IPS-20b (cell line): ENCODE measurements at regions not wholly inside any gene's neighbourhood (a gene's known extent, or its start where the extent isn't known, plus 50 kb on each side); places are given as distances from the start of the nearest gene placed in this dataset.

Source experiments
- H3K27ac ChIP-seq: one replicate; pipeline ENCODE4 v1.5.1; 2013; ENCODE audit warnings: low read length
- H3K27me3 ChIP-seq: 2 replicates; pipeline ENCODE4 v1.6.1; 2013; ENCODE audit warnings: mild to moderate bottlenecking, low read length, inconsistent platforms; ENCODE audit not compliant: insufficient read depth
- H3K36me3 ChIP-seq: 2 replicates; pipeline ENCODE4 v1.6.1; 2013; ENCODE audit warnings: low read depth, mild to moderate bottlenecking, inconsistent platforms, low read length, moderate library complexity; ENCODE audit not compliant: insufficient read depth
- H3K4me1 ChIP-seq: 2 replicates; pipeline ENCODE4 v1.6.1; 2013; ENCODE audit warnings: mild to moderate bottlenecking, control low read depth, inconsistent platforms, low read length, moderate library complexity; ENCODE audit not compliant: insufficient read depth
- H3K4me3 ChIP-seq: 2 replicates; pipeline ENCODE4 v1.5.1; 2013; ENCODE audit warnings: mild to moderate bottlenecking, low read length, inconsistent platforms
- H3K9ac ChIP-seq: 2 replicates; pipeline ENCODE4 v1.6.1; 2013; ENCODE audit warnings: low read depth, mild to moderate bottlenecking, inconsistent platforms, low read length, moderate library complexity
- H3K9me3 ChIP-seq: 2 replicates; pipeline ENCODE4 v1.6.1; 2013; ENCODE audit warnings: mild to moderate bottlenecking, low read depth, low read length, inconsistent platforms; ENCODE audit not compliant: insufficient read depth

DNA sequence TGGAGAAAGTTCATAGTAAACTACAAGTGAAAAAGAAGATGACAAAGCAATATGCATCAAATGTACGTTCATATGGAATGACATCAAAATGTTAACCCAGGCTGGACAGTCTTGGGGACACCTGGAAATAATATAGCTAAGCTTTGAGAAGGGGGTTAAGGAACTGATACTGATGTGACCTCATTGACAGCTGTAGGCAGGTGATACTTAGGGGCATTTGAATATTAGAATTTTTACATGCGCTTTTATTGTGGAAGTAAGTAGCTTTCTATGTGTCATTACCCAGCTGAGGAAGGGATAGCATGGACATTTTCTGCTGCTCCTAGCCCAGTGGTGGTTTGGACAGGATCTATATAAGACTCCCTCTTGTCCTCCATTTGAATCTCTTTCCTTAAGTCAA is 299.7 kb downstream of the CWC27 start:
- Histone ChIP-seq H3K36me3 (no peaks in the 10 kb centered on the region), H3K4me1 (peaks cover 13% of the 10 kb centered on the region), H3K27me3 (no peaks in the 10 kb centered on the region), H3K27ac (no peak overlapping the region), H3K9ac (no peak overlapping the region), H3K4me3 (no peak overlapping the region), H3K9me3 (no peaks in the 10 kb centered on the region)

DNA sequence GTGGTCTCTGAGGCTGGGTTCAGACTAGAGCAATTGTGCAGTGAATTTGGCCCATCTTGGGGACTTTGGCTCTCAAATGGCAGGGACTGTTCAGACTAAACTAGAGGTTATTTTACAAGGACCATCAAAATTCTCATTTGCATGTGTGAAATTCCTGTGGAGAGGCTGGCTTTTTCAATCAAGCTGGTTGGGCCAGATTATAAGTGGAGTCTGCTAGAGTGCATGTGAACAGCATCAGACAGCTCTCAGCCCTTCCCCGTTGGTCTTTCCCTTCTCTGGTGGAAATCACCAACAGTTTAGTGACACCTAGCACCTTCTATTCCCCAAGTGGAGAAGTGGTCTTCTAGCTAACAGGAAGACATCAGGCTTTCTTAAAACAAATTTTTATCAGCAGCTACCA is 301.3 kb downstream of the CWC27 start:
- no peak overlapping the region for H3K9ac ChIP-seq
- no peaks in the 10 kb centered on the region for H3K27me3 ChIP-seq
- H3K9me3 ChIP-seq: no peaks in the 10 kb centered on the region
- no peak overlapping the region for H3K4me3 ChIP-seq
- H3K27ac ChIP-seq: no peak overlapping the region
- H3K36me3 ChIP-seq: no peaks in the 10 kb centered on the region
- H3K4me1 ChIP-seq: peaks cover 13% of the 10 kb centered on the region

DNA sequence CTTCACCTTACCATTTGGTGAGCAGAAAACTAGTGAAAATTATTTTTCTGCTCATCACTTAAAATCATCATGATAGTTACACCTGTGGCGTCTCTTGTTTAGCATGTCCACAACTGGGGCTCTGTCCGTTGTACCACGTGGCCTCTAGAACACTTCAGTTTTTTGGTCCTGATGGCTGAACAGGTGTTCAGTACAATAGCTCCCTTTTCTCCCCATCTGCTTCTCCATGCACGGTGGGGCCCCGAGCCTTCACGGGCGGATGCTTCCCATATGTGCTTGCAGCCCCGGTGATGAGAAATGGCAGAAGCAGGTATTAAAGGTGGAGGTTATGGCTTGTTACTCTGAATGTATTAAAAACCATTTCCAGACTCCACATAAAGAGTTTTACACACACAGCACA is 304.1 kb downstream of the CWC27 start:
- peaks cover 18% of the 10 kb centered on the region for H3K4me1 ChIP-seq
- no peak overlapping the region for H3K4me3 ChIP-seq
- no peaks in the 10 kb centered on the region for H3K27me3 ChIP-seq
- H3K9me3 ChIP-seq: no peaks in the 10 kb centered on the region
- no peak overlapping the region for H3K27ac ChIP-seq
- no peaks in the 10 kb centered on the region for H3K36me3 ChIP-seq
- no peak overlapping the region for H3K9ac ChIP-seq

DNA sequence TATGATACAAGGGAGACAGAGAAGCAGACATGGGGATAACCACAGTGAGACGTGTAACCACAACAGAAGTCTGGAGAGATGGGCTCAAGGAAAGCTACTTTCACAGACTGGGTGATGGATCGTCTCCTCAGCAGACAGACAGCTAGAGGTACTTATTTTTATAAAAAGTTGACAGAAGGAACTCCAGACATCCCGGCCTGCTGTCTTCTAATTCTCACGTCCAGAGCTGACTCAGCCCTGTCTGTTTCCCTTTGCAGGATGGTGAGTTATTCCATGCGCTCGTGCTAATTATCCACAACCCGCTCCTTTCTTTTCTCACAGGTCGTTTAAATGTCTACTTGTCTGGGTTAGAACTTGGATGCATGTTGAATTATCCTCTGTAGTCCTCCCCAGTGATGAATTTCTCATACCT is 304.5 kb downstream of the CWC27 start:
- H3K27me3 ChIP-seq: no peaks in the 10 kb centered on the region
- no peak overlapping the region for H3K27ac ChIP-seq
- H3K9me3 ChIP-seq: no peaks in the 10 kb centered on the region
- H3K9ac ChIP-seq: no peak overlapping the region
- no peak overlapping the region for H3K4me3 ChIP-seq
- H3K4me1 ChIP-seq: peaks cover 22% of the 10 kb centered on the region
- no peaks in the 10 kb centered on the region for H3K36me3 ChIP-seq

DNA sequence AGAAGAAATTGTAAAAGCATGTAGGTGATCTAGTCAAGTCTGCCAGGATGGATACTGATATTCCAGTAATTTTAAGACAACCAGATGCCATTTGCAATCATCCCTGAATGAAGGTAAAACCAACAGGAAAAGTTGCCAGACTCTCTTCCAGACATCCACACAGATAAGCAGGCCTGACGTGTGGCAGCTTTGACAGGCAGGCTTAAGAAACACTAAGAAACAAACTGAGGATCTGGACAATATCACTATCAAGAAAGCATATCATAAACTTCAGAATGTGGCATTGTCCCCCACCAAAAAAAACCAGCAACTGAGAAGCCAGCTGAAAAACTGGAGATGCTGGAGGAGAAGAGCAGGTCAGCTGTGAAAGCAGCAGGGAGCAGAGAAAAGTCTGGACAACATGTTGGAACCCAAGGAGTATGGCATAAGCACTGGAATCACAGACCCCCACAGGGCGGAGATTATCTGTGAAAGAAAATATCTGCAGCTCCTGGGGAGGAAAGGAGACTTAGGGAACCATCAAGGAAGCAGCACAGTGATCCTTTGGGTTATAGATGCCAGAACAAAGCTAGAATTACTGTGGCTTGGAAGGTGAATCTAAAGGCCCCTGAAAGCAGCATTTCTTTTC is 307.0 kb downstream of the CWC27 start:
- no peak overlapping the region for H3K27ac ChIP-seq

DNA sequence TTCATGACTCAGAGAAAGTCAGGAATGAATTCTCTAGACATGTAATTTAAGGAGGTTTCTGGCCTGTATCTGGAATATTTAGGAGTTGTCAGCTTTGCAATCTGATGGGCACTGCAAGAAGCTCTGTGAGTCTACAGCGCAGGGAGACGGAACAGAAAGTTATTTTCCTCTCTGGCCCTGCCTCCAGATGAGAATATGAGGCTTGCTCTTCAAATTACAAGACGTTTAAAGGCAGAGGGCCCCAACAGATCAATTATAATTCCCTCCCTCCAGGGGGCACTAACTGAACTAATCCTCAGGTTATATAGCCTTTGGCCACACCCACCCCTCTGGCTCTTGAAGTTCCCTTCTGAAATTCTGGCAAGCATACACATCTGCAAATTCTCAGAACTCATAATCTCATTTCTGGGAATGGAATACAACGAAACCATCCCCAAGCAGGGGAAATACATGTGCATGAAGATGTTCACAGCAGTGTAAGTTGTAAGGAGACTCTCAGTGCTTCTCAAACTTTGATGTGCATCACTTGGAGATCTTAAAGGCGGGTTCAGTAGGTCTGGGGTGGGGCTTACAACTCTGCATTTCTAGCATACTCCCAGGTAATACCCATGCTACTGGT is 307.6 kb downstream of the CWC27 start:
- H3K27me3 ChIP-seq: no peaks in the 10 kb centered on the region
- peaks cover 36% of the 10 kb centered on the region for H3K4me1 ChIP-seq
- no peaks in the 10 kb centered on the region for H3K36me3 ChIP-seq
- H3K4me3 ChIP-seq: no peak overlapping the region
- H3K9ac ChIP-seq: no peak overlapping the region
- no peaks in the 10 kb centered on the region for H3K9me3 ChIP-seq
- H3K27ac ChIP-seq: no peak overlapping the region

More for the DNA sequence above, 307.0 kb downstream of the CWC27 start:
- Histone ChIP-seq H3K27me3 (no peaks in the 10 kb centered on the region), H3K36me3 (no peaks in the 10 kb centered on the region), H3K9me3 (no peaks in the 10 kb centered on the region), H3K4me1 (peaks cover 36% of the 10 kb centered on the region), H3K4me3 (no peak overlapping the region), H3K9ac (no peak overlapping the region)

DNA sequence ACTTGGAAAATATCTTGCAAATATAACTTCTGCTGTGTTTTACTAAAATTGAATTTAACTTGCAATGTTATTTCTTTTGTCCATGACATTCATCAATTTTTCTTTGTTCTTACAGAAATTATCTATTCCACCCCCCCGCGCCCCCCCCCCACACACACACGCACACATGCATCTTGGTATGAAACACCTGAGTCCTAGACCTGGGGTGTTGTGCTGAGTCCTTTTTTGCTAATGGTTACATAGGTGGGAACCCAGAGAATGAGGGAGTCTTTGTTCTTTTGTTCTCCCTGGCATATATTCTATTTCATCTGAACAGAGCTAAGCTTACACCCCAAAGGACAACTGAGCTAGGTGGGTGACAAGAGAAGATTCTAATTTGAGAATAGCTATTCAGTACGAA is 308.9 kb downstream of the CWC27 start:
- H3K36me3 ChIP-seq: no peaks in the 10 kb centered on the region
- H3K27ac ChIP-seq: no peak overlapping the region
- no peak overlapping the region for H3K4me3 ChIP-seq
- no peaks in the 10 kb centered on the region for H3K27me3 ChIP-seq
- no peaks in the 10 kb centered on the region for H3K9me3 ChIP-seq
- H3K9ac ChIP-seq: peak overlapping the region; percentile 8; the same call in 1 of the 2 replicates
- H3K4me1 ChIP-seq: peaks cover 36% of the 10 kb centered on the region

DNA sequence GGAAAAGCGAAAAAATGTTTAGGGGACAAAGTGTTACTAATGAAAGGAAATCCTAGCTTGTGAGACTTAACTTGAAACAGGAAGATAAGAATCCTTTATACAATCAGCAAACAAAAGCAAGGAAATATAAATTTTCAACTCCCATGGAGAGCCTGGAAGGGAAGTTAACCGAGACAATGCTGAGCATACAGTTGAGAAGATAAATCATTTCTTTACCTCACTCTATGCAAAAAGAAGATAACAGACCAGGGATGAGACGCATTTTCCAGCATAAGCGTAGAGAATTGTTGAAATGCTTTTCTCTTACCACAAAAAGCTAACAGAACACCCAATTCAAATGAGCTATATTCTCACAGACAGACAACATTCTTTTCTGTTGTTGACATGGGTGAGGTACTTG is 309.6 kb downstream of the CWC27 start:
- Histone ChIP-seq H3K9me3 (no peaks in the 10 kb centered on the region), H3K4me1 (peaks cover 36% of the 10 kb centered on the region), H3K36me3 (no peaks in the 10 kb centered on the region), H3K27ac (no peak overlapping the region), H3K4me3 (no peak overlapping the region), H3K9ac (peak overlapping the region; percentile 8; the same call in 1 of the 2 replicates), H3K27me3 (no peaks in the 10 kb centered on the region)

DNA sequence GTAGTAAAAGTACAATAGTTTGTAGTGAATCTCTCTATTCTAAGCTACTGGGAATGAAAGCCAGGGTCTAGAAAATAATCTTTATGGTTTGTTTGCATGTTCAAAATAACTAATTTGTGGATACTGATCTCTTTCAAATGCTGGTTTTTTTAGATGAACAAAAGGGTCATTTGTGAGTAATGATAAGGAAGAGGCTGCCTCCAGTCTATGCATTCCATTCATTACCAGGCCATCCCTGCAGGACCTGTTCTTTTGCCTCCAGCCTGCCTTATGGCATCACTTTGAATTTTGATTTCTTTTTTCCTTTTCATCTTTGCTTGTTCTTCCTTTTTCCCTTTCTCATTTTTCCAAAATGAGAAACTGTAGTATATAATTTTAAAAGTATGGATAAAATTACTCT is 312.3 kb downstream of the CWC27 start:
- Histone ChIP-seq H3K27ac (no peak overlapping the region), H3K4me1 (peaks cover 32% of the 10 kb centered on the region), H3K9ac (no peak overlapping the region), H3K4me3 (no peak overlapping the region), H3K9me3 (no peaks in the 10 kb centered on the region), H3K36me3 (no peaks in the 10 kb centered on the region), H3K27me3 (no peaks in the 10 kb centered on the region)

DNA sequence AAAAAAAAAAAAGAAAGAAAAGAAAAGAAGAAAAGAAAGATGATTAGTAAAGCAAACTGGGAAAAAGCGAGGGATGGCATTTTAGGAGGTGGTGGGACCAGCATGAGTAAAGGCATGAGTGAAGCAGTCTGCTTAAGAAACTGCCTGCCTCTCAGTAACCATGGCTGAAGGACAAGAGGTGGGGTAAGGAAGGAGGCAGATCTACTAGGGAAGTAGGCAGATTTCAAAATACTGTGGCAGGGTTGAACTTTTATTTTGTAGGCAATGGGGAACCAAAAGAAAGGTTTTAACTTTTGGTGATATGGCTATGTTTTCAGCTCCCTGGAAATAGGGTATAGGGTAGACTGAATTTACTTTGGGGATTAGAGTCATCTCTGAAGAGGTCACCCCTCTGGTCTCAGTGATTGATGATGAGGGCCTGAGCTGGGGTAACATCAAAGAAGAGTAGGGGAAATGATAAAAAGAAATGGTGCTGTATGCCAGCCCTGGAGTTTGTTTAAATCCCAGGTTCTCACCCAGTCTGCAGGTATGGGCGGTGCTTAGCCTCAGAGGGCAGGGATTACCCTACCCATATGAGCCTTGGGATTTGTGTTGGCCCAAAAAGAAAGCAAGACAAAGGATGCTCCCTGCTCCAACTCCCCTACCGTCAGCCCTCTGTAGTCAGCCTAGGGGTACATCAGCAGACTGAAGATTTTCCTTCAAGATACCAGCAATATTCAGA is 316.2 kb downstream of the CWC27 start:
- H3K9me3 ChIP-seq: no peaks in the 10 kb centered on the region
- no peak overlapping the region for H3K9ac ChIP-seq
- no peak overlapping the region for H3K27ac ChIP-seq
- H3K4me1 ChIP-seq: peaks cover 4% of the 10 kb centered on the region; the same call in 1 of the 2 replicates
- no peaks in the 10 kb centered on the region for H3K27me3 ChIP-seq
- no peaks in the 10 kb centered on the region for H3K36me3 ChIP-seq
- H3K4me3 ChIP-seq: no peak overlapping the region

DNA sequence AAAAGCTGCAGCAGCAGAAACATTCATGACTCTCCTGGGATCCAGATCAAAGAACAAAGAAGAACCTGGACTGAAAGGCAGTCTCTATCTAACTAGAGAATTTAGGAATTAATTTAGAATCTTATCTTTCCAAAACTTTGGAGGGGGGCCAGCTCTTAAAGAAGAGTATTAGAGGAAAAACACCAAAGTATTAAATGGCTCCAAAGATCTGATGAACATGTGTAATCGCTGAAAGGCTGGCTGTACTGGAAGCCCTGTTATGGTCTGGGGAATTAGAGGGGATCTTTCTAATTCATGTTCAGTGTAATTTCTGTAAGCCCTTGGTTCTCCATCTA is 316.8 kb downstream of the CWC27 start:
- Histone ChIP-seq H3K36me3 (no peaks in the 10 kb centered on the region), H3K4me3 (no peak overlapping the region), H3K9me3 (no peaks in the 10 kb centered on the region), H3K27ac (no peak overlapping the region), H3K4me1 (no peaks in the 10 kb centered on the region), H3K27me3 (no peaks in the 10 kb centered on the region), H3K9ac (no peak overlapping the region)
